ENCODE measurements at regions not wholly inside any gene's neighbourhood (a gene's known extent, or its start where the extent isn't known, plus 50 kb on each side); places are given as distances from the start of the nearest gene placed in this dataset.

DNA sequence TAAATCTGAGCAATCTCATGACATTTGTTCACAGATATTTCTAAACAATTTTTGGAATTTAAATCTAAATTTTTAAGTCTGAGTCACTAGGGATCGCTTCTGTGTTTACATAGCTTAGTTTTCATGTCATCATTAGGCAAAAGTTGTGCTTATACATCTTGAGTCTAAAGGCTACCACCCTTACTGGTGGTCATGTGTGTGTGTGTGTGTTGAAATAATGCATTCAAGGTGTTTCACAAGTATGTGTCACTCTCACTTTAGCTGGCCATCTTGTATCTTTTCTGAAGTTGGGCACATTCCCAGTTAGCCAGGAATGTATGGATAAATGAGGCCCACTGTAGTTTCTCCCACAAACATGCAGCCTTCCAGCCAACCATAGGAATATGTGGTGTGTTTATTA, 1162.5 kb upstream of the PRMT6 start:
- DNase-seq, result no peak

DNA sequence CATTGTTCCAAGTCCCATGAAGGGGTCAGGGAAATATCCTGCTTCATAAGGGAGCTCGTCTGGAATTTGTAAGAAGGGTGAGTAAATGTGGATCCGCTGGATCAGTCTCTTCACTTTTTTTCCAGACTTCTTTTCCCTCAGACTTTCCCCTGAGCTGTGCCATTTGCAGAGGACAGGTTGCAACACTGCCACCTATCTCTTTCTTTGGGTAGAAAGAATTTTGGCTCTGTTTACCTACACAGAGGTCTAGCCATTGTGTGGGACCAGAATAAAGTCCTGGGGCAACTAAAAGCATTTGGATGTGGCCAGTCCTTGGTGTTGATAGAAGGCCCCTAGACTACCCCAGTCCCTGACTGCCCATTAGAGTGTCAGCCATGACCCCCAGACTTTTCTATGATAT, 1146.7 kb upstream of the PRMT6 start:
- DNase-seq, result no peak

DNA sequence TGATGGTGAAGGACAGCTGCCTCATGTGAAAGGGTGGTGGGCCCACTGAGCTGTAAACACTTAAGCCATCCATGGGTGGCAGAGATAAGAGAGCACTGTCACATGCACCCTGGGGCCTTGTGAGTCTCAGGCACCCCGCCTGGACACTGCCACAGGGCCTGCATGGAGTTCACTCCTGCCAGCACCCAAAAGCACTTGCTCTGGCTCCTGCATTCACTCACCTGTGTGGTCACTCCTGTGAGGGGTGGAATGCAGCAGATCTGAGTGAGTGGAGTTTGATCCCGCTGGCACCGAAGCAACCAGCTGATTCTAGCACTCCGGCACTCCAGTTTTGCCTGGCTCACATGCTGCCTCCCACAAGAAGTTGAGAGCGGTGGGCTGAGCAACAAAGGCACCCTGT, 1142.1 kb upstream of the PRMT6 start:
- no peak for DNase-seq

DNA sequence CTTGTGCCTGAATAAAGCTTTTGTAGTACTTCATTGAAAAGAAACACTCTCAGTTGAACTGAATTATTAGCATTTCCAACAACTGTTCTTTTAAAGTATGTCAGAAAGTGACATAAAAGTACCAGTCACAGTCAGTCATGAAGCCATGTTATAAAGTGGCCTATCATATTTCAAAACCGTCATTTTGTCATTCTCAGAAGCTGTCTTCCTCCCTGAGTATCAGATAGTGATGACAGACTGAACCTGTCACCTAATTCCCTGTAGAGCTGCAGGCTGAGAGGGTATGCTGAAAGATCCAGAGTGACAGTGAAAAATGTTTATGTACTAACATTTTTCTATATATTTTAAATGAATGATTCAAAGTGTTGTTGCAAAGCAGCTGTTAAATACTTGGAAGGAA, 1121.7 kb upstream of the PRMT6 start:
- DNase-seq, result no peak

DNA sequence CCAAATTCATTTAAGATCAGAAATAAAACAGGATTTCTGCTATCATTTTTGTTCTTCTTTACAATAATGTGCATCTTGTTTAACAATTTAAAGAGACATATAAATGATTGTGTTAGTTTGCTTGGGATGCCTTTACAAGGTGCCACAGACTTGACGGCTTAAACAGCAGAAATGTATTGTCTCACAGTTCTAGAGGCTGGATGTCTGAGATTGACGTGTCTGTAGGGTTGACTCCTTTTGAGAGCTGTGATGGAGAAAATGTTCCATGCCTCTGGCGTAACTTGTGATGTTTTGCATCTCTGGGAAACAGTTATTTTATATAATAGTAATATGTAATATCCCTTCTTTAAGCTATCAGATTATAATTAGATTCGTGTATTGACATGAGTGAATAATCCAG, 1091.6 kb upstream of the PRMT6 start:
- DNase-seq, result no peak

DNA sequence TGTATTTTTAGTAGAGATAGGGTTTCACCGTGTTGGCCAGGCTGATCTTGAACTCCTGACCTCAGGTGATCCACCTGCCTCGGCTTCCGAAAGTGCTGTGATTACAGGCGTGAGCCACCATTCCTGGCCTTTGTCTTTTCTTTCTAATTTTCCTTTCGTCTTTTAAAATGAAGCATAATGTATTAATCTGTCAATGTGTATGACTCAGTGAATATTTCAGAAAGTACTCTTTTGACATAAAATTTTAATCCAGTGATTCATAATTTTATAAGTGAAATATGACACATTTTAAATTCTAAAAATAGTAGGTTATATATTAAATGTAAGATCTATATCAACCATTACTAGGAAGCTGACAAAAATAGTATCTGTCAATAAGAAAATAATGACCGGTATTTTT, 1059.0 kb upstream of the PRMT6 start:
- DNase-seq, result no peak

DNA sequence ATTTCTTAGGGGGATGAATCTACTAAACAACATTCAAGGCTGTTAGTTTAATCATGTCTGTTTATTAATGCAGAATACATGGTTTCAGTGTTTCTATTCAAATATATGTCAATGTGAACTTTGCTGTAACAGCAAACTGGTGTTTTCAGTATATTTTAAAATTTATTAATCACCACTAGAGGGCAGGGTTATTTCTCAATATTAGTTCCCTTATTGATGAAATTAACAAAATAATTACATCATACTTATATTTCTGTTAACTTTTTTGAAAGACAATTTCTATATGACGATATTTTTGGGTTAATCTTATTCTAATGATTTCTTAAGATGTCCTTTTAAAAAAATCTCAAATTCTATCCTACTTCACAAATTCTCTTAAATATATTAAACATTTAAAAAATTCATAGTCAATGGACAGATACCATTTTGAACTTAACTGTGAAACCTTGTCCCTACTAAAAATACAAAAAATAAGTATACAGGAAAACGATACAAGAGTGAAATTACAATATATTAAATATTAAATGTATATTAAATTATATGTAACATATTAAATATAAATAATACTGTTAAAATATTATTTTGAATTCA, 1034.1 kb upstream of the PRMT6 start:
- no peak for DNase-seq

DNA sequence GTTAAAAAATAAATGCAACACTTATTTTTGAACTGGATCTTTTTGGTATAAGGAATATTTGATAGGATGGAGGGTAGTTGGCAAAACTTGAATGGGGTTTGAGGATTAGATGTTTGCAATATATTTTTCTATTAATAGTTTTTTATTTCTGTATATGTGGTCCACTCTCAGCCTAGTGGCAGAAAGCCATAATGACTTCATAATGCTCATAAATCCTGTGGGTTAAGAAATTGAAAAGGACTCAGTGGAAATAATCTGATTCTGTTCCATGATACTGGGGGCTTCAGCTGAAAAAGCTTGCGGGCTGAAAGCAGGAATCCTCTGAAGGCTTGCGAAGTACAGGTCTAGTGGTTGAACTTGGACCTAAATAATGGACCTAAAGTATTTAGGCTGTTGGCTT, 1028.6 kb upstream of the PRMT6 start:
- DNase-seq, result no peak

DNA sequence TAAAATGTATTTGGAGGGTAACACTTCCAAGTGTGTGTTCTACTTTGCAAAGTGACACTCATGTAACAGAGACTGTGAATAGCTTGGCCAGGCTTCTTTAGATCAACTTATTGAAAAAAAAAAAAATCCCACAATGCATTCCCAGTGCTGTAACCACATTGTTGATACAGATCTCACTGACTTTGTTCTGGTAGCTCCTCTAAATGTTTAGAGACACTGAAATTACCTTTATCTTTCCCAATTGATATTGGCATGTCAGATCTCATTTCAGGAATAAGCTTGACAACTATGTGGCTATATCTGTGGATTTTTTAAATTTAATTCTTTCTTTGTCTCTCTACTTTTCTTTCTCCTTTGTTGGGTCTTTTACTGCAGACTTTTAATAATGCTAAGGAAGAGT, 1018.9 kb upstream of the PRMT6 start:
- no peak for DNase-seq

DNA sequence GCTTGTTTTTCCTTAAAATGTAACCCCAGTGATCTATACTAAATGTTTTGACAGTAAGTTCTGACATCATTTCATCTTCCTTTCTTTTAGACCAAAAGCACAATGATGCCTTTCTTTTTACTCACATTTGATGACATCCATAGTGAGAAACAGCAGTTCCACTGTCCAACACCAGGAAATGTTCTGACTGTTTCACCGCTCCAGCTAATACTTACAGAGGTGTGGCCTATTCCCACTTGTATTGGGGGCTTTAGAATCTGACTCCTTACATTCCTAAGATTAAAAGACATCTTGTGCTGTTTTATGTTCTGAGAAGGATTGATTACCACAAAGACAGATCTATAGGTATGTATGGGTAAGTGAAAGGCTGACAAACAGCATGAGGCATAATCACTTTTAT, 1018.2 kb upstream of the PRMT6 start:
- no peak for DNase-seq

DNA sequence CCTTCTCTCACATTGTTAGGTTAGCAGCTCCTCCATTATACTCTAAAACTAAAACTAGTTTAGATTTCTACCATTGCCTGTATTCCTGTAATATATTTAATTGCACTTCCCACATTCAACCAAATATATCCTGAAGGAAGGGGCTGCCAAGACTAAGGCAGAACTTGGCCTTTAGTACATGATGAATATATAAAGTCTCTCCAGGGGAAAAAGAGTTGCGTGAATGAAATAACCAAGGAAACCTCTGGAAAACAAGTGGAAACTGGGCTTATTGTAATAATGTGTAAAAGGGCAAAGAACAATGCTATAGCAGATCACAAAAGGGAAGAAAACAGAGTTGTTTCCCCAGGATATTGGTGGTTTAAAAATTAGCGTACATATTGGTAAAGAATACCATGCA, 1012.5 kb upstream of the PRMT6 start:
- no peak for DNase-seq

DNA sequence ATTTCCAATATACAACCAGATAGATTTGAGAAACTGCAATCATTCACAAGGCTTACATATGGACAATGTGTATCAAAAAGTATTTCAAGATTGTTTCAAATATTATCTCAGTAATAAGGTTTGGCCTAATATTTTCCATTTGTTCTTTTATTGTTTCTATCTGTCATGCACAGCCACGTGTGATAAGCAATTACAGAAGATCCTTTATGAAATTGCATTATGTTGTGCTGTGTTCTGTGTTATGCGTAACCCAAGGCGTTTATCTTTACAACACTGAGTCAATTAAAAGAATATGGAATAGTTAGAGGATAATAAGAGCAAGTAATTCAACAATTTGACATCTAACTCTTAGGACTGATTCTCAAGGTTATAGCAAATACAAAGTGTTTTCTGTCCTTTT, 1009.3 kb upstream of the PRMT6 start:
- DNase-seq, result no peak

DNA sequence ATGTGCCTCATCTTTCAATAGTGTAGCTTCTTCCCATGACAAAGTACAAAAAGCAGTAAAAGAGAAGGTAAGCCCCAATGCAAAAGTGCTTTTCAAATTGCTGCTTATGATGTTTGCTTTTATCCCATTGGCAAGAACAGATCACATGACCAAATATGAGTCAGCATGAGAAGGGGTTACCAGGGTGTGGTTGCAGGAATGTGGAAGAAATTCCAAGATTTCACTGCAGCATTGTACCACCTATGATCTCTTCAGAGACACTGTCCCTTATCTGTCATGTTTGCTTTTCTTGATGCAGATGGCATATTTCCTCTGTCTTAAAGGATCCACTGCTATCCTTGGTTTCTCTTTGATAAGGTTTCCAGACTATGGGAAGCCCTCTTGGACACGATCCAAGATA, 1006.9 kb upstream of the PRMT6 start:
- no peak for DNase-seq

DNA sequence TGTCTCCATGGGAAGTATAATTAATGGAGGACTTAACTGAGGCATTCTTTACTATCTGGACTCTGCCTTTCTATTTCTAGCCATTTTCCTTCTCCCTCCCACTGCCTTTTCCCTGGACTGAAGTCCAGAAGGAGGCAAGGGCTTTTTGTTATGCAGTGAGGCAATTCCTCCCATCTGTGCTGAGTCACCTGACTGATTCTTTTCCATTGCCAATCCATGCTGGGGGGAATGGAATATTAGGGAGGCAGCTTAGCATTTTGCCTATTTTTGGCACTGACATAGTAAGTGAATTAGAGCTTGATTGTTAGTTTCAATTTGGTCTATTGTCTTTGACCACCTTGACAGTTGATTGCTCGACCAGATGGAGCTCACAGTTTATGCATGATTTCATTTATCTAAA, 1000.6 kb upstream of the PRMT6 start:
- no peak for DNase-seq

DNA sequence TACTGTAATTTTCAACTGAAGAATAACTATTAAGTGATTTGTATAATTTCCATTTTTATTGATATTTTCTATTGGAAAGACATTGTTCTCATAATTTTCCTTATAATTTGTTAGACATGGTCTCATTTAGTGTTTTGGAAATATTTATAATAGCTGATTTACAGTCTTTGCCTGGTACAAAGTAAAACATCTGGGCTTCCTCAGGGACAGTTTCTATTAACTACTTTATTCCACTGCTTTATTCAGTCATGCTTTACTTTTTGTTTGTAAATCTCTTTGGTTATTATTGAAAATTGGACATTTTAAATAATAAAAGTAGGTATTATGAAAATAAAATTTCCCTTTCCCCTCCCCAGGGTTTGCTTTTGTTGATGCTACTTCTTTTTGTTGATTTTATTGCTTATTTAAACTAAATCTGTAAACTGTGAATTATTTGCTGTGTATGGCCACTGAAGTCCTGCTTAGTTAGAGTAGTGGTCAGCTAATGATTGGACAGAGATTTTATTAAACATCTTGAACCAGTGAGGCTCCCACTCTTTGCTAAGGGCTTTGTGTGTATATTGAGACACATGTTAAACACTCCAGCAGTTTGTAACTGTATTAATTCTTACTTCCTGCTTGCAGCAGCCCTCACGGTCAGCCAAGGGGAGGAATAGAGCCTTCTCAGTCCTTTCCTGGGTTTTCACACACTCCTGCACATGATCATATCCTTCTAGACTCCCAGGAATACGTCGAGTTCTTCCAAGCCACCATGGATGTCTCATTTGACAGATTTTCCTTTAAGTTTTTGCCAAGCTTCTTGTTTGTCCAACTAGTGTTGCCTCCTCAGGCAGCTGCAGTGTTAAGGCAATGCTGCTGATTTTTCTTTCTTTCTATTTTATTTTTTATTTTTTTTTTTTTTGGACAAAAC, 994.6 kb upstream of the PRMT6 start:
- DNase-seq, result no peak

DNA sequence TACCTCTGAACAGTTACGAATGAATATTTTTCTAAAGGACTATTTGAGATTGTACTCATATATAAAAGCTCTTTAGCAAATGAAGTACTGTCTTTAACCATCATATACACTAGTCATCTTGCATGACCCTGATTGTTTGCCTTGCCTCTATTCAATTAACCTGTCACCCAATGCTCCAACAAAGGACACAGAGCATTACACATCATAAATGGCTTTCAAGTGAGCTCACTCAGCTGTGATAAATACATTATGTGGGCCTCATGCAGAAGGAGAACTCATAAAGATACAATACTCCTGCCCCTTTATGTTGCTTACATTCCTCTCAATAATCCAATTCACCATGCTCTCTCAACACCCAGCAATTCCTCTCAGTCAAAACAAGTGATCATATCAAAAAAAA, 993.0 kb upstream of the PRMT6 start:
- no peak for DNase-seq

DNA sequence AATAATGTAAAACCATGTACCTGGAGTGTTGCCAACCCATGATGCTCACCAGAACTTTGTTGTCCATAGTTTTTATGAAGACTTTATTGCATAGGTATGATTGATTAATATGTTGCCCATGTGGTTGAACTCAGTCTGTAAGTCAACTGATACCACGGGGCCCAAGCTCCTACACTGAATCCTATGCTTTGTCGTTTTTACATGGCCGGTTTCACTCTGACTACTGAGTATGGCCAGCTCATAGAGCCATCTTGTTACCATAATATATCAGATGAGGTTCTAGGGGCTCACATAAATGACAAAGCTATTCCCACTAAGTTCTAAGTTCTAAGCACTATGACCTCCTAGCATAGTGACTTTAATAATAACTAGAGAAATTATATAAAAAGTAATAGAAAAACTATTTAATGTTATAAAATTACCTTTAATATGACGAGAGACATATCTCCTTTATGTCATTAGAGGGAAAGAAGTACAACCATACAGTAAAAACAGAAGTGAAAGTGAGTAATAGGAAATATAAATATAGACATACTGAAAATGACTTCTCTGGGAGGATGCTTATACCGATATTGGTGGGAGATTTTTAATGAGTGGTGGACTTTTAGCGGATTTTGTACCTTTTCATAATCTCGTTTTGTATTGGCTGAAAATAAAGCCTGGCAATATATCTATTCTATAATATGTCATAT, 983.4 kb upstream of the PRMT6 start:
- no peak for DNase-seq

DNA sequence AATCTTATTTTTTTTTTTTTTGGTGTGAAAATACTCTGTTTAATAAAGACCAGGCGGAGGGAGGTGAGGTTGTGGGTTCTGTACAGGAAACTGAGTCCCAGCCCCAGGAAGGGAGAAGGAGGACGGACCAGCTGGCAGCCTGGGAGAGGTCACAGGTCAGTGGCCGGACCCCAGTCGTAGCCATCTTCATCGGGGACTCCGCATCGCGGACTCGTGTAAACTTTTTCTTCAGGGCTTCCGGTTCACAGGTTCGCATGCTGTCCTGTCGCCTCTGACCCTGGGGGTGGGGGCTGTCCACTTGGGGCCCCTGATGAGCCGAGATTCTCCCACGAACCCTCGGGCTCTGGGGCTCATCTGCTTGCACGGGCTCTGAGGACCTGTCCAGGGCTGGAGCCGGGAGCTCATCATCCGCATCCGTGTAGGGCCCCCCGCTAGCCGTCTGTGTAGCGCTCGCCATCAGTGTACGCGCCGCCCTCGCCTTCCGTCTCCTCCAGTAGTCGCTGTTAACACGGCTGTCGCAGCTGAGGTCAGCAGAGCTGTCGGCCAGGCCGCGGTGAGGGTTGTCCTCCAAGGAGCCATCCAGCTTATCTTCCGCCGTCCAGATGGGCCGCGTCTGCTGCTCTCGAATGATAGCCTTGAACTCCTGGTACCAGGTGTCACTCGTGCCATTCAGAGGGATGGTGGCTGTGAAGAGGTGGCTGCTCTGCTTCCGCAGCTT, 975.7 kb upstream of the PRMT6 start:
- no peak for DNase-seq

DNA sequence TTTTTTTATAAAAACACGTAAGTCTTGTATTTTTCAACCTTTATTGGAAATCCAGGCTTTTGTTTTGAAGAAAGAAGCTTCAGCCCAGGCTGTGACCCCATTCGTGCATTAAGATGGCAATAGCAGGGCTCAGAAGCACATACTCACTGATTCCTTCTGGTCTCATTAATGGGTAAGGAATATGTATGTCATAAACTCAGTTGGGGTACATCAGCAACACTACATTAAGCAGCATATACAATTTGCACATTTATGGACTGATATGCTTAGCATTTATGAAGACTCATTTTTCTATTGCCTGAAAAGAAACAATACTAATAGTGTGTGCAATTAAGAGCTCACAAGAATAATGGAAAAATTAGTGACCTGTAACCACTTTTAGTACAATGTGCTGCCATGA, 945.4 kb upstream of the PRMT6 start:
- no peak for DNase-seq

DNA sequence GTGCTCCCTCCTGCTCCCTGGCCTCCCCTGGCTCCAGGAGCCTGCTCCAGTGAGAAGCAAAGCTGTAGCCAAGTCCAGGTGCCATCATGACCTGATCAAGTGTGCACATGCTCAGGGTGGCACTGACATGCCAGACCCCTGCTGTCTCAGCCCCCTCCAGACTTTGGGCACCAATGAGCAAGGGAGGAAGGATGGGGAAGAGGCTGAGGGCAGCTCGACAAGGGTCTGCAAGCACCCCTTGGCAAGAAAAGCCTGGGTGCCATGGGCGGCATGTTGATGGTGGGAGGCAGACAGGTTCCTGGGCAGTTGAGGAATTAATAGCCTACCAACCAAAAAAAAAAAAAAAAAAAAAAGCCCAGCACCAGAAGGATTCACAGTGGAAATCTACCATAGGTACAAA, 942.6 kb upstream of the PRMT6 start:
- no peak for DNase-seq

DNA sequence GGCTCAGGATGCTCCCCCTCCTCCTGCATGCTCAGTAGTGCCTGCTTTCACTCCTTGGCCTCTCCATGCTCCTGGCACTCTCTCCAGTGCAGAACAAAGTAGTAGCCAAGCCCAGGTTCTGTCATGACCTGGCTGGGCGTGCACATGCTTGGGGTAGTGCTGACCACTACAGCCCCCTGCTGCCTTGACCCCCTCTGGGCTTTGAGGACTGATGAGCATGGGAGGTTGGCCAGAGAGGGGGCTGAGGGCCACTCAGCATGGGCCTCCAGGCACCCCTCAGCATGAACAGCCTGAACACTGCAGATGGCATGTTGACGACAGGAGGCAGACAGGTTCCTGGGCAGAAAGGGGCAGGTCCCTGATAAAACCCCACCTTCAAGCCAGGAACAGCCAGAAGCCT, 935.7 kb upstream of the PRMT6 start:
- no peak for DNase-seq

DNA sequence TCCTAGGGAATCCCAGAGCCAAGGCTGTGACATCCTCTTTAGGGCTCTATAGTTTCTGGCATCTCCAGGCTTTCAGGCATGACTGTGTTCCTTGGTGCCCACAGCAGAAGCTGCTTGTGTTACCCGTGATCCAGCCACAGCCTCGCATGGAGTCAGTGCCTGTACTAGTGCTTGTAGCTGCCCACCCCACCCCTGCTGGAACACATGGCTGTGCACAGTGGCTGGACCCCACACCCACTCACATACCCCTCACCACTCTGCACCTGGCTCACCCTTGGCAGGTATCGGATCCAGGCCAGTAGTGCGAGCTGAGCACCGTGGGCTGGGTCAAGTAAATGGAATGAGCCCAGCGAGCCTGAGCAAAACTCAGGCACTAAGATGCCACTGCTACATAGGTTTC, 934.7 kb upstream of the PRMT6 start:
- DNase-seq, result no peak

DNA sequence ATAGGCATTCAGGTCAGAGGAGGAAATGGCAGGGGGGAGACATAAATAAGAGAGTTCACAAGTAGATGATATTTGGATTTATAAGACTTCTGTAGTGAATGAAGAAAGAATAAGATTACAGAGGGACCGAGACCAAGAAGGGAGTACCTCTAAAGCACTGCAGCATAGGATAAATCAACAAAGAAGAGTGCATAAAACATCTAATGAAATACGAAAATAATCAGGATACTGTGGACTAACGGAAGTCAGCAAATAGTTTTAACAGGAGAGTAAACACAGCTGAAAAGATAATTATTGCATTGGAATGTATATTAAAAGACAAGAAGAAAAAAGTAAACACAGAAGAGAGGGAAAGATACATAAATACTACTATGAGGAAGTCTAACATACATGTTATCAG, 921.9 kb upstream of the PRMT6 start:
- DNase-seq, result no peak
